Activated CD4-positive, alpha-beta T cell treated with anti-CD3 and anti-CD28 coated beads, Interleukin-2, amount 50 U/mL, for 4 hours (primary cell): ENCODE measurements at regions not wholly inside any gene's neighbourhood (a gene's known extent, or its start where the extent isn't known, plus 50 kb on each side); places are given as distances from the start of the nearest gene placed in this dataset.
A peak's percentile ranks its signal among the peaks of the same experiment; 100 is the strongest.

Source experiments
- DNase-seq, 2 experiments: peaks; one replicate each; pipeline ENCODE4 v3.0.0-alpha.2; 2020

GRCh38 chr19:31223740-31224534, 125.3 kb downstream of the TSHZ3 start:
- DNase-seq: no peak

- DNase-seq: peak in 1 of 2 experiments; percentile 18
These were observed 128.7 kb downstream of the TSHZ3 start for GRCh38 chr19:31220540-31220939.

- no peak for DNase-seq
These were observed 134.2 kb downstream of the TSHZ3 start for GRCh38 chr19:31214997-31215396.

- peak; percentile 78 to 84 for DNase-seq
These were observed 135.2 kb downstream of the TSHZ3 start for GRCh38 chr19:31214086-31214485.

GRCh38 chr19:31211088-31211487, 138.1 kb downstream of the TSHZ3 start:
- DNase-seq: no peak

GRCh38 chr19:31205887-31206518, 143.2 kb downstream of the TSHZ3 start:
- DNase-seq: no peak

GRCh38 chr19:31204115-31204514, 145.1 kb downstream of the TSHZ3 start:
- no peak for DNase-seq

GRCh38 chr19:31185261-31185660, 164.0 kb downstream of the TSHZ3 start:
- DNase-seq: no peak

- no peak for DNase-seq
These were observed 167.7 kb downstream of the TSHZ3 start for GRCh38 chr19:31181535-31181934.

GRCh38 chr19:31180907-31181306, 168.3 kb downstream of the TSHZ3 start:
- DNase-seq: no peak

GRCh38 chr19:31179471-31179852, 169.8 kb downstream of the TSHZ3 start:
- no peak for DNase-seq

- no peak for DNase-seq
These were observed 170.3 kb downstream of the TSHZ3 start for GRCh38 chr19:31178833-31179470.

GRCh38 chr19:31177246-31177645, 172.0 kb downstream of the TSHZ3 start:
- no peak for DNase-seq

GRCh38 chr19:31175564-31176348, 173.5 kb downstream of the TSHZ3 start:
- DNase-seq: no peak

- DNase-seq: no peak
These were observed 174.3 kb downstream of the TSHZ3 start for GRCh38 chr19:31174948-31175347.

GRCh38 chr19:31173991-31174390, 175.2 kb downstream of the TSHZ3 start:
- DNase-seq: no peak

GRCh38 chr19:31171936-31172335, 177.3 kb downstream of the TSHZ3 start:
- DNase-seq: no peak

GRCh38 chr19:31170046-31170445, 179.2 kb downstream of the TSHZ3 start:
- DNase-seq: no peak

- DNase-seq: no peak
These were observed 181.1 kb downstream of the TSHZ3 start for GRCh38 chr19:31168106-31168625.

- no peak for DNase-seq
These were observed 181.5 kb downstream of the TSHZ3 start for GRCh38 chr19:31167690-31168089.

GRCh38 chr19:31166206-31166605, 183.0 kb downstream of the TSHZ3 start:
- no peak for DNase-seq

GRCh38 chr19:31164791-31165251, 184.4 kb downstream of the TSHZ3 start:
- no peak for DNase-seq
